Peyer's patch (tissue), 4 donors: ENCODE measurements at regions not wholly inside any gene's neighbourhood (a gene's known extent, or its start where the extent isn't known, plus 50 kb on each side); places are given as distances from the start of the nearest gene placed in this dataset.

Experiments used
- CTCF ChIP-seq, 6 experiments: fragments of 450-650 bp in 4 of 6; fragments of 200-600 bp in 2 of 6; sonication (generic) in 1 of 6; IDR thresholded peaks; one replicate each; pipeline ENCODE4 v1.5.1; 2017 to 2019; ENCODE audit warnings: antibody characterized with exemption in 6 of 6, mild to moderate bottlenecking in 3 of 6, moderate library complexity in 1 of 6
- POLR2A ChIP-seq, 2 donors: fragments of 450-650 bp; IDR thresholded peaks; one replicate each; pipeline ENCODE4 v1.5.1; 2017; ENCODE audit warnings: antibody characterized with exemption in 2 of 2, mild to moderate bottlenecking in 2 of 2, moderate library complexity in 2 of 2

- no peak for TF ChIP-seq CTCF (IDR thresholded peaks at IDR 0.05)
- no peak for TF ChIP-seq POLR2A (IDR thresholded peaks at IDR 0.05)
Measured at GRCh38 chr20:57829336-57829735, 119.5 kb upstream of the PMEPA1 start.
